GM19099 (cell line): ENCODE measurements at regions not wholly inside any gene's neighbourhood (a gene's known extent, or its start where the extent isn't known, plus 50 kb on each side); places are given as distances from the start of the nearest gene placed in this dataset.

Experiments used
- POLR2A ChIP-seq: IDR thresholded peaks from 3 replicates; pipeline ENCODE4 v1.6.1; 2011; ENCODE audit warnings: low read depth; ENCODE audit not compliant: insufficient read length; ENCODE audit errors: extremely low read depth

GRCh38 chr11:128040603-128041002 is 546.8 kb downstream of the ETS1 start:
- TF ChIP-seq POLR2A = no peak

- TF ChIP-seq POLR2A = no peak
Measured at GRCh38 chr11:128039140-128040021, 548.0 kb downstream of the ETS1 start.

- TF ChIP-seq POLR2A = no peak
Measured at GRCh38 chr11:128036556-128037093, 550.7 kb downstream of the ETS1 start.

DNA sequence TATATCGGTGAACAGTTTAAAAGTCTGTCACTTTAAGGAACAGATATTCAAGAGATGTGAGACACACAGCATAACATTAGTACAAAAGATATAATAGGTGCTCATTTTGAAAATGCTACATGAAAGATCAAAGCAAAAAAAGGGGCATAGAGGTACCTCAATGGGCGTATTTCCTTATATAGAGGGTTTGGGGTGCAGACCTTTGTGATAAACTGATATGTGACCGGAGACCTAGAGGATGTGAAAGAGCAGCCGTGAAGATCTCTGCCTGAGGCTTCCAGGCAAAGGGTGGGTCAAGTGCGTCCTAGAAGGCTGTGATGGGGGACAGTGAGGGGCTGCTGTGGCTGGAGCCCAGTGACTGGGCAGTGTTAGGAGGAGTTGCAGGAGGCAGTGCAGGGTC is 551.4 kb downstream of the ETS1 start:
- no peak for TF ChIP-seq POLR2A

- TF ChIP-seq POLR2A = no peak
Measured at GRCh38 chr11:128029219-128029722, 558.1 kb downstream of the ETS1 start.

GRCh38 chr11:128026596-128026995 is 560.8 kb downstream of the ETS1 start:
- no peak for TF ChIP-seq POLR2A

DNA sequence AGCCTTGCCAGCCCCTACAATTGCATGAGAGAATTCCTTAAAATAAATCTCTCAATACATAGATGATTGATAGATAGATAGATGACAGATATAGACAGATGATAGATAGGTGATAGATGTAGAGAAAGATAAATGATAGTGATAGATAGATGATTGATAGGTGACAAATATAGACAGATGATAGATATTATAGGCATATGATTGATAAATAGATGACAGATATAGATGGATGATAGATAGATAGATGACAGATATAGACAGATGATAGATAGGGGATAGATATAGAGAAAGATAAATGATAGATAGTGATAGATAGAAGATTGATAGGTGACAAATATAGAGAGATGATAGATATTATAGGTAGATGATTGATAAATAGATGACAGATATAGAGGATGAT is 564.6 kb downstream of the ETS1 start:
- TF ChIP-seq POLR2A = no peak

- no peak for TF ChIP-seq POLR2A
Measured at GRCh38 chr11:128022007-128022368, 565.4 kb downstream of the ETS1 start.

- TF ChIP-seq POLR2A = no peak
Measured at GRCh38 chr11:128021349-128022006, 565.9 kb downstream of the ETS1 start.

GRCh38 chr11:128018692-128019091 is 568.7 kb downstream of the ETS1 start:
- no peak for TF ChIP-seq POLR2A

- TF ChIP-seq POLR2A = no peak
Measured at GRCh38 chr11:128005562-128005961, 581.8 kb downstream of the ETS1 start.

- TF ChIP-seq POLR2A = no peak
Measured at GRCh38 chr11:127998421-127998820, 588.9 kb downstream of the ETS1 start.

- TF ChIP-seq POLR2A = no peak
Measured at GRCh38 chr11:127997594-127997993, 589.8 kb downstream of the ETS1 start.

DNA sequence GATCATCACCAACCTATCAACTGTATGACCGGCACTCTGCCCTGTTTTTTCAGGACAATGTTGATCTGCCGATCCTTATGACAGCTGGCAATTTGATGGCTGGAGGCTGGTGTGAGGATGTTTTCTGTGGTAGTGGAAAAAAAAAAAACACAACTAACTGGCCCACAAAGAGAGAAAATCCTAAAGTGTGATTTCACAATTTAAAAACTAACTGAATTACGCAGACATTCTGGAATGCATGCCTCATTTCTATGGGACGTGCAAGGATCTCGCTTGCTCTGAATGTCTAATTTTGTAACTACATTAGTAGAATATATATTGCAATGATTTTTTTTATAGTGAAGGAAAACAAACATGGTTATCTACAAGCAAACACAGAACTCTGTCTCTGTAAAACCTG is 590.5 kb downstream of the ETS1 start:
- TF ChIP-seq POLR2A = no peak

DNA sequence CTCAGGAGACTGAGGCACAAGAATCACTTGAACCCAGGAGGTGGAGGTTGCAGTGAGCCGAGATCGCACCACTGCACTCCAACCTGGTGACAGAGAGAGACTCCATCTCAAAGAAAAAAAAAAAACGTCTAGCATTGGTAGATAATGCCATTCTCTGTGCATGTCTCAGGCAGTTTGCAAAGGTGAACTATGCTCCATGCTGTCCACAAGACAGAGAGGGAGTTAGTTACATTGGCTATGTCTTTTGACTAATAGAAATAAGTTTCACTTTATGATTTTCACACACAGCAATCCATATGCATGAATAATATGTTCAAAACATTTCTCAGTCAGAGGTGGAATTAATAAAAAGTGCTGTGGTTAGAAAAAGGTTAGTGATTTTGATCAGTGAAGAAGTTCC is 591.4 kb downstream of the ETS1 start:
- TF ChIP-seq POLR2A = no peak

DNA sequence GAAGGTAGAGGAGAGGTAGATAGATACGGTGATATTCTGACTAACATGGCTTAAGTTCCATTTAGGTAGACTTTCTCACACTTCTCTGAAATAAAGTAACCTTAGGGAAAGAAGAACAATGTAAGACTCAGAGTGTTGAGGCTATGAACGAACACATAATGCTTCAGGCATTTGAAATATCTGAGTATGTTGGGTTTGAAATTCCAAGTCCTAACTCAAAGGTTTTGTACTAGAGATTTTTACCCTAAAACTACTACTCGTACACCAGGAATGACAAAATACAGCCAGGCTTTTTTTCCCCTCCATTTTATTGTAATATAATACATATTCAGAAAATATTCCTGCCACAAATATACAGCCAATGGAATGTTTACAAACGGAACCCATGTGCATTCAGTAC is 592.6 kb downstream of the ETS1 start:
- no peak for TF ChIP-seq POLR2A
